GM21825 (cell line): ENCODE measurements at regions not wholly inside any gene's neighbourhood (a gene's known extent, or its start where the extent isn't known, plus 50 kb on each side); places are given as distances from the start of the nearest gene placed in this dataset.
A peak's percentile ranks its signal among the peaks of the same experiment; 100 is the strongest.
"Not testable (repeated sequence)": the region's sequence is repeated elsewhere in the genome, so short reads cannot be mapped to it uniquely, and the experiment has no call there.

ENCODE experiments used
- ATAC-seq: cut with Tn5 transposase; IDR thresholded peaks from one replicate; pipeline ENCODE4 v1.9.1; 2021; ENCODE audit warnings: mild to moderate bottlenecking, moderate library complexity; ENCODE audit not compliant: unreplicated experiment

DNA sequence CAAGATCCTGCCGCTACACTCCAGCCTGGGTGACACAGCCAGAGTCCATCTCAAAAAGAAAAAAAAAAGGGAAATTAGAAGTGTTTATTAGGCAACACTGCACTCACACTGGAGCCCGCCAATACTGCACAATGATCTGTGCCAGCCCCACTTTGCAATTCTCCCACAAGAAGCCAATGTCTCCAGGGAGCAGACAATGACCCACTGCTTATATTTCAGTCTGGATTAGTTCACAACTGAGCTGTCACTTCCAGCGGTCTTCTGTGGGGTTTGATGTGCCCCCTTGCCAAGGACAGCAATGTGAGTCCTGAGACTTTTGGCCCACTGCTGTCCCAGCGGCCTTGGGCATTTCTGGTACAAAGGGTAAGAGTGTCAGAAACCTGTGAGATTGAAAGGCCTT is 85.6 kb upstream of the PPM1B start:
- ATAC-seq = no peak

DNA sequence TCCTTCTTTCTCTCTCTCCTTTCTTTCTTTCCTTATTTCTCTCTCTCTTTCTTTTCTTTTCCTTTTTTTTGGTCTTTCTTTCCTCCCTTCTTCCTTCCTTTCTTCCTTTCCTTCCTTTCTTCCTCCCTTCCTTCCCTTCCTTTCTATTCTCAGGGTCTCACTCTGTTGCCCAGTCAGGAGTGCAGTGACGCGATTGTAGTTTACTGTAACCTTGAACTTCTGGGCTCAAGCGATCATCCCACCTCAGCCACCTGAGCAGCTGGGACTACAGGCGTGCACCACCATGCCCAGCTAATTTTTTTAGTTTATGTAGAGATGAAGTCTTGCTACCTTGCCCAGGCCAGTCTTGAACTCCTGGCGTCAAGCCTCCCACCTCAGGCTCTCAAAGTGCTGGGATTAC is 83.8 kb upstream of the PPM1B start:
- ATAC-seq = no peak

DNA sequence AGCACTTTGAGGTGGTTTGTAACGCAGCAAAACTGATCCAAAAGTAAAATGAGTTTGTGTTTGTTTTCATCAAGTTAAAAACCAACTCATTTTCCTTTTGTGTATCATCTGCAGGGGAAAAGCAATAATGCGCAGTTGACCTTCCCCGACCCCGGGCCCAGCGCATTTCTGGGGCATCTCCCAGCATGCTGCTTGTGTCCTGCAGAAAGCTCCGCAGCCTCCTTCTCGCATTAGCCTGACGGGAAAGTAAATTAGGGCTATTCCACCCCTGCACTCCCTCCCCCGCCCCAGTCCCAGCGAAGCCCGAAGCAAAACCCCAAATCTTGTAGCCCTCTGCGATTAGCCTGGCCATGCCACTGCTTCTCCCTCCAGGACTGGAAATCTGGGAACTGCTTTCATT is 82.0 kb upstream of the PPM1B start:
- no peak for ATAC-seq

DNA sequence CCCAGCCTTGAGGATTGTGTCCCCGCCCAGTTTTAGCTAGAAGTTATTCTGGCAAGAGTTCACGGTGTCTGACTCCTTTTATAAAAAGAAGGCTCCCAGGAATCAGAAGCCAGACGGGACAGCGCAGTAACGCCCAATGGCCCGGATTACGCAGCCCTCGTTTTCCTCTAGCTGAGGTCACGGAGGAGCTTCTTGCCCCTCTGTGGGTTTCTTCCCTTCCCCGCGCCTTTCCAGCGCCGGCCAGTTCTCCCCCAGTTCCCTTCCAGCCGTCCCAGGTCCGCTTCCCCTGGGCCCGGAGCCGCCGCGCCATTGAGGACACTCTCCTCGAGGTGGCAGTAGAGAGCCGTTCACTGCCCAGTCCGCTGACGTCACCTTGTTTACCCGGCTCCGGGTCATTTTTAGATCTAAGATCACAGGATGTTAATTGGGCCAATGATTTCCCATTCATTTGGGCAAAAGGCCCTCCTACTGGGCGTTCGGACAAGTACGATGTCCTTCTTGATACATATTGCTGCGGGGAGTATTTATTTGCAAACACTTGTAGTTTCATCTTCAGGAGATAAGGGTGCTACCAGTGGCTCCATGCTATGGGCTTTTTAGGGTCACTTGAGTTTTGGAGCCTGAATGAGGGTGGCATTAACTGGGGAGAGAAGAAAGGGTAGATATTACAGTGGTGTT is 81.5 kb upstream of the PPM1B start:
- peak; percentile 50 for ATAC-seq

DNA sequence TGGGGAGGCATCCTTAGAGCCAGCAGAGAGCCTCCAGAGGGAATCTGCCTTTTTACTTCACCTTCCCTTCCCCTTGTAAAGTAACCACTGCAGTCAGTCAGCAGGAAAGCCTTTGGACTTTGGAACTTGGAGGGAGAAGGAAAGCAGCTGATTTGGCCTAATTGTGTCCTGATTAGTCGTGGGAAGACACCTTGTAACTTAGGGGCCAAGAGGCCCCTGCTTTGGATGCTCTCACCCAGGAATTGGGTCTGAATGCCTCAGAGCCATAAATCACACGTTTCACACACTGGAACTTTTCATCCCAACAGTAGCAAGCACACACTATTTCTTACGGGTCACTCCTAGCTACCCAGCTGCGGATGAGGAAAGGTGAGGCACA is 81.0 kb upstream of the PPM1B start:
- ATAC-seq = no peak

DNA sequence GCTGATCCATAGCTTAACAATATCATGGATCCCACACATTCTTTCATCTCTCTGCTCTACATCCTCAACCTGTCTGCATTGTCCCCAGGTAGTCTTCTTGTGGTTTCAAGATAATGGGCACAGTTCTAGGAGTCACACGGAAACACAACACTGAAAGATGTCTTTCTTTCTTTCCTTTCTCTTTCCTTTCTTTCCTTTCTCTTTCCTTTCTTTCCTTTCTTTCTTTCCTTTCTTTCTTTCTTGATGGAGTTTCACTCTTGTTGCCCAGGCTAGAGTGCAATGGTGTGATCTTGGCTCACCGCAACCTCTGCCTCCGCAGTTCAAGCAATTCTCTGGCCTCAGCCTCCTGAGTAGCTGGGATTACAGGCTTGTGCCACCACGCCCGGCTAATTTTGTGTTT is 76.2 kb upstream of the PPM1B start:
- ATAC-seq = not testable (repeated sequence)

DNA sequence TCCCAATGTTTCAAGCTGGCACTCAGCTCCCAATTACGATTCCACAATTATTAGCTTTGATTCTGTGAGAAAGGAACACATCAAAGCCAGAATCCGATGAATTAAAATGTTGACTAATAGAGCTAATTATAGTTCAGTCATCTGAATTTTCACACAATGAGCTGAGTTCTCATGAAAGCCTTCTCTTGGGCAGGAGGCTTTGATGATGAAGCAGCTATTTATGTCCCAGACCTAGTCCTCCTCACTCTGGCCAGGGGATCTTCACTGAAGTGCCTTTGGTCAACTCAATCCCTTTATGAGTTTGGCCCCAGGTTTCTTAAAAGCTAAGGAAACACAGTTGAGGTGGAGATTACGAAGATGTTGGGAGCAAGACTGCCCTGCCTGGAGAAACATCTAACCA is 74.7 kb upstream of the PPM1B start:
- no peak for ATAC-seq

DNA sequence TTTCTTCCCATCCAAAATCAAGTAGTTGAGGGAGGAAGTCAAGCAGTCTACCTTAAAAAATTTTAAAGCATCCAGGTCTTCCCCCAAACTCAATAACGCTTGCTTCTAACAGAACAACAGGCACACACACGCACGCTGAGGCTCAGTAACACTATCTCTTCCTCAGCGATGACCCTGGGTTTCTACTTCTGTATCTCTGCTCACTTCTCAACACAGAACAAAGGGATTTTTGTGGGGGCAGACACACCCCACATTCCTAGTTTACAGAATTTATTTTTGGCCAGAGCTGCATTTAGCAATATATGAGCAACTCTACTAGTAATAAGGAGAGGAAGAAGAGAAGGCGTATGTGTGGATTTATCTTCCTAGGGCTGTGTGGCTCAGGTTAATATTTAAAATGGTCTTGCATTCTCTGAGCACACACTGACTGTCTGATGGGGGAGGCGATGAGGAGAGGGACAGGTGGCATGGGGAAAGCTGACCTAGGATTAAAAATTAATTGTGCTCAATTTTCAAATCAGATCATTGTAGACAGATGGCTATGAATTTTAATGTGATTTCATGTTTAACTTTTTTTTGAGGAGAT is 71.3 kb upstream of the PPM1B start:
- ATAC-seq = no peak

DNA sequence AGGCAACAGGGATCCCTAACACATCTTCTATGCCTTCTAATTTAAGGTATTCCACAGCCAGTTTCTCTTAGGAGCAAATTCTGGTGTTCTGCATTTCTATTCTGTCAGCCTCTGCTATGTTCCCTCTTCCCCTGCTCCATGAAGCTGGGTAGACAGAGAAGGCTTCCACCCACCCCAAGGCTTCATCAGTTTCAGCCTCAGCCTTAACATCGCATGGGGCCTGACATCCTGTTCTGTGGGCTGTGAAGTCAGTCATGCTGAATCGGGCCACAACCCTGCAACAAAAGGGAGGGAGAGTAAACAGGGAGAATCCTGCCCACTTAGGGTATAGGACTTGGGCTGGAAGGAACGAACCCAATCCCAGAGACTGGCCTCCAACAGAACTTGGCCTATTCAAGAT is 70.6 kb upstream of the PPM1B start:
- peak; percentile 52 for ATAC-seq

DNA sequence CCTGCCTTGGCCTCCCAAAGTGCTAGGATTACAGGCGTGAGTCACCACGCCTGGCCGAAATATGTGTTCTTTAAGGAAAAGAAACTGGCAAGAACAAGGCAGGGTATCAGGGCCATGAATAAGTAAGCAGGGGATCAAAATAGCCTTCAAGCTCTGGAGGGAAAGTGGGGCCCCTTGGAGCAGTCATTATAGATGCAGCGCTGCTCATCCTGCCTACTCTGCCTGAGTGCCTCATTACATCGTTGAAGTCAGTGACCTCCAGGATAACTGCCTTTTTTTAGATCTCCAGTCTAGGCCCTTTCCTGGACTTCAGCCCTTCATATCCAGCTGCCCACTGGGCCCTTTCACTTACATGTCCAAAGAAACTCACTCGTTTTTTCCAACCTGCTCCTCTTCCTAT is 69.8 kb upstream of the PPM1B start:
- ATAC-seq = no peak

DNA sequence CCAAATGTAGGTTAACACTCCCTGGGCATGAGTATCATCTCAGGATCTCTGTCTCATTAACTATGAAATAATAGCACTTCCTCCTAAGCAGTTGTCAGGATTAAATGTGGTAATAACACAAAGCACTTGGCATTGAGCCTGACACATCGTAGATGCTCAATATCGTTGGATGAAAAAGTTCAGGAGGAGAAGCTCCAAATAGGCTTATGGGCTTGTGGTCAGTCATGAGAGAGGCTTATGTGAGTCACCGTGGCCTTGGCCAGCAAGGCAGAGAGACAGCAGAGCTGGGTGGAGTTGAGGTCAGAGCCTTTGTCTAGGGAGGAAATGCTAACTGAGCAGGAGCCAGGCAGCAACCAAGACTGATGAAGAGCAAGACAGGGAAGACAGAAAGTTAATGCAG is 68.3 kb upstream of the PPM1B start:
- no peak for ATAC-seq

DNA sequence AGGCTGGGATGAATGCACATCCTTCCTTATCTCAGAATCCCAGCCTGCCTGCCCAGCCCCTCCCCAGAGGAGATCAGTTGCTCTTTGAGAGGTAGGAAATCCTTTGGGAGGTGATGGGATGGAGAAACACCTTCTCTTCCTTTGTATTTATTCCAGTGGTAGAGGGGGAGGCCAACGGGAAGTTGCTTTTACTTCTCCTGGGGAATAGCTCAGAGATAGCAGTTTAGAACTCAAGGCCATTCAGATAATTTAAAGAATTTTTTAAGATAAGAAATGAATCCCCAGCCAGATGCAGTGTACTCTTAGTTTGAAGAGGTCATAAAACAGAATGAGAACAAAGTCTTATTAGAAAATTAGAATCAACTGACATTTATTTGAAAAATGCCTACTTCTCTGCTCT is 67.4 kb upstream of the PPM1B start:
- no peak for ATAC-seq

DNA sequence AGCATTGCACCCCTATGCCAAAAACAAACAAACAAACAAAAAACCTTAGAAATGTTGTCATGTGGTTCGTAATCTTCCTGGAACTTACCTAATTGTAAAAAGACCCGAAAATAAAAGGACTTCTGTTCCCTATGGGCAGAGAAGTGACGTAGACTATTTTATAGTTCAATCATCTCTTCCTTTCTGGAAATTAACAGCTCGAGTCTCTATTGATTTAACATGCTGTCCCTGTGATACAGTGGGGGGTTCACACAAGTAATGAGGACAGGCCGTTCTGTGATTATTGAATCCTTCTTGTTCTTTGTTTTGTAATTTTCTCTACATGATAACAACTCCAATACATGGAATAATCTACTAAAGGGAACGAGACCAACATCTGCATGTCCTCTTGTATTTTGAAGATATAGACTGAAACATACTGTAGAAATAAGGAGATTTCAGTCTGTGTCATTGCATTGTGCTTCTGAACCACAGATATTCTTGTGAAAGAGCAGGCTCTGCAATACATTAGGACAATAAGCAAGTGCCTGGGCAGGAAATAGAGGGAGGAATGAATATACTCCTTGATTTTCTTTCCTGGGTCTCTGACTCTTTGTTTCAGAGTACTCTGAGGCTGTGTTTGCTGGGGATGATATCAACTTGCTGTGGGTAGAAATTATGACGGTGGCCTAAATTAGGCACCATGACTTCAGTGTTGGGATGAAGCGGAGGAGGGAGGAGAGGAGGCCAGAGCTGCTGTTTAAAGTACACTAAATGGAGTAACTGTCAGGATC is 65.7 kb upstream of the PPM1B start:
- no peak for ATAC-seq

DNA sequence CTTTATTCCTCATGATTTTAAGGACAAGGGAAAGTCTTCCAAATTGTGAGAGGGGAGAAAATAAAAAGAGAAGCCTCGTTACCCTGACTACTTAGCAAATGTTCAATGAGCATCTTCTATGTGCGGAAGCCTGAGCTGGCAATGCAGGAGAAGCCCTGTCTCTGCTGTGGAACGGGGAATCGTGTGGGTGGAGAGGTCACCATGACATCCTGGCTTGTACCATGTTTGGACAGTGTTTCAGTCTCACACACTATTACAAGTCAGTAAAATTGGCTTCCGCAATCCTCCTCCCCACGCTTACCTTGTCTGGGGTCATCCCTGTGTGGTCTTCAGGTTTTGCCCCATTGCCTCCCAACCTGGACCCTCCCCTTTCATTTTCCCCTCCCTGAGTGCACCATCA is 65.0 kb upstream of the PPM1B start:
- ATAC-seq = no peak

DNA sequence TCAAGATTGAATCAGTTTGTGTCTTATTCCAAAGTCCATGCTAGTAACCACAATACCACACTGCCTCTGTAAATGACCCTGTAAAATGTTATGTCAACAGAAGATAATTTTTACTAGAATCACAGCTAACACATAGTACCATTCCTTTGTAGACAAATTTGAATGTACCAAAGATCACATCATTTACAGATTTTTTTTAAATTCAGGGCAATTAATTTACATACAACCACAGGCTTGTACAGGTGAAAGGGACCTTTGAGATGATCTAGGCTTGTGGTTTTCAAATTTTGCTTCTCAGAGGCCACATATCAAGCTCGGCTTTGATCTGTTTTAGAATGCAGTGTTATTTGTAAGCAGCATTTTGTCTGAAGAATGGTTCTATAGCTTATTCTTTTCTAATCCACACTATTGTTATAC is 63.8 kb upstream of the PPM1B start:
- no peak for ATAC-seq

DNA sequence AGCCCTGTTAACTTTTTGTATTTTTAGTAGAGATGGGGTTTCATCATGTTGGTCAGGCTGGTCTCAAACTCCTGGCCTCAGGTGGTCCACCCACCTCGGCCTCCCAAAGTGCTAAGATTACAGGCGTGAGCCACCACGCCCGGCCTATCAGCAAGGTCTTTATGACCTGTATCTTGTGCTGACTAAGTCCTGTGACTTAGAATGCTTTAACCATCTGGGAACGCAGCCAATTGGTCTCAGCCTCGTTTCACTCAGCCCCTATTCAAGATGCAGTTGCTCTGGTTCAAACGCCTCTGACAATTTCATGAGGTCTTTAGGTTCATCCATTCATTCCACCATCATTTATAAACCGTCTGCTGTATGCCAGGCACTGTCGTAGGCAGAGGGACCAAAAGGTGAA is 62.2 kb upstream of the PPM1B start:
- not testable (repeated sequence) for ATAC-seq

DNA sequence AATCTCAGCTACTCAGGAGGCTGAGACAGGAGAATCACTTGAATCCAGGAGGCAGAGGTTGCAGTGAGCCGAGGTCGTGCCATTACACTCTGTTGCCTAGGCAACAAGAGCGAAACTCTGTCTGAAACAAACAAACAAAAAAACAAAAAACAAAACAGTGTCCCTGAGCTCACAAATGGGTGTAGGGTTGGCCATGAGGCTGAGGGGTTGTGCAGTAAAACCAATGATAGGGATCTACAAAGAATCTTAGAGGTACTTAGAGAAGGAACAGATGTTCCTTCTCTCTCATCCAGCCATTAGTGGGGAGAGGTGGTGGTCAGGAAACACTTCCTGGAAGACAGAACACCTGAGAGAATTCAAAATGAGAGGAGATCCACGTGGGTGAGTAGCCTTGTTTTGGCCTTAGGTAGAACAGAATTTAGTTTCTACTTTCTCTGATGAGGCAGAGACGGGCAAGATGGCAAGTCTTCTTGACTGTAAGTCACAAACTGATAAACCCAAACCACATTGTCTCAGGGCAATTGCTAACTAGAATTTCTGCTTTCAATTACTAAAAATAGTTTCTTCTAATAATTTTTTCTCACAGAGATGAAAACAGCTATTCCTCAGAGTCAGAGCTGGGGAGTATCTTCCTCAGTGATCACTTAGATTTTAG is 61.5 kb upstream of the PPM1B start:
- ATAC-seq = peak; percentile 86

DNA sequence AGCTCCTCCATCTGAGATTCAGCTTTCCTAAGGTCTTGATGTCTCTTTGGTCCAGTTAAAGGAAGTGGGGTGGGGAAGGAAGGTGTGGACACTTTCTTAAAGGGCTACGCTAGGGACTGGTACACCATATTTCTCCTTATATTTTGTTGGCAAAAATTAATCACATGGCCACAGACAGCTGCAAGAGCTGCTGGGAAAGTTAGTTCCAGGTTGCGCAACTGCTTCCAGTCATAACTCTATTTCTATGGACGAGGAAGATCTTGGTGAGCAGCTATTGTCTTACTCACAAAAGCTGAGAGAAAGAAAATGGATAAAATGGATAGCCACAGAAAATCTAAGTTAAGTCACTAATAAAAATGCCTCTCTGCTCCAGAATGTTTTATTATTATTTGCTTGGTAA is 60.7 kb upstream of the PPM1B start:
- no peak for ATAC-seq

DNA sequence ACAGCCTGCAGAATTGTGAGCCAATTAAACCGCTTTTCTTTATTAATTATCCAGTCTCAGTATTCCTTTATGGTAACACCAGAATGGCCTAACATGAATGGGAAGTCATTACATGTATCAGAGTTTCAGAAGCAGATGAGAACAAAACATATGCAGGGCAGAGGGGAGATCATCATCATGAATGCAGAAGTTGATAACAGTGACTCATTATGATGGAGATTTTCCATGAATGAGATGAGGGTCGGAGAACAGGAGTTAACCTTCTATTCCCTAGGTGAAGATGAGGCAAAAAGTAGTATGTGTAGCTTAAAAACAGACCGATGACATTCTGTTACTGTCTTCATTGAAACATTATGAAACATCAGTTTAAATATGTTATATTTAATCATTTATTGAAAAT is 59.5 kb upstream of the PPM1B start:
- ATAC-seq = no peak

DNA sequence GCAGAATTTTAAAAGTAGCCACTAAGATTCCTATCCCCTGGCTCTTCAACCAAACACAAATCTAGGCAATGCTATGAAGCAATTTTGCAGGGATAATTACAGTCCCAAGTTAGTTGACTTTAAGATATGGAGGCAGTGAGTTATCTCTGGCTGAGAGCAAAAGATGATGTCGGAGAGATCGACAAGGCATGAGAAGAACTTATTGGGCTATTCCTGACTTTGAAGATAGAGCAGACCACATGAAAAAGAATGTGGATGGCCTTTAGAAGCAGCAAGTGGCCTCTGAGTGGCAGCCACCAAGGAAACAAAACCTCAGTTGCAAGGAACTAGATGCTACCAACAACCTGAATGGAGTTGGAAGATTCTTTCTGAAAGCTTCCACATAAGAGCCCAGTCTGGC is 58.2 kb upstream of the PPM1B start:
- ATAC-seq = no peak

DNA sequence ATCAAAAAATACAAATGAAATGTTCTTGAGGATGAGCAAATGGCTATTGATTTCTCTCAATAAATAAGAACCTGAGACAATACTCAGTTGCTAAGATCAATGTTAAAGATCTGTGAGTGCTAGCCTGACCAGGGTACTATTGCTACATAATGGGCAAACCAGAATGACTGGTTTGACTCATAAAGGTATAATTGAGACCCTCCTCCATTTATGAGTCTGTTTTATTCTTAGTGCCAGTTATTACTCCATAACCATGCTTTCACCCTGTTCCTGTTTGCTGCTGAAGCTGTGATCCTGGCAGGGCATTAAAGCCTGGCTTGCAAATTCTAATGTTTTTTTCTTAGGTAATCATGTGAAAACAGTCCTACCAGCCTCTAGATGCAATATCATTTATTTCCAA is 56.6 kb upstream of the PPM1B start:
- no peak for ATAC-seq

DNA sequence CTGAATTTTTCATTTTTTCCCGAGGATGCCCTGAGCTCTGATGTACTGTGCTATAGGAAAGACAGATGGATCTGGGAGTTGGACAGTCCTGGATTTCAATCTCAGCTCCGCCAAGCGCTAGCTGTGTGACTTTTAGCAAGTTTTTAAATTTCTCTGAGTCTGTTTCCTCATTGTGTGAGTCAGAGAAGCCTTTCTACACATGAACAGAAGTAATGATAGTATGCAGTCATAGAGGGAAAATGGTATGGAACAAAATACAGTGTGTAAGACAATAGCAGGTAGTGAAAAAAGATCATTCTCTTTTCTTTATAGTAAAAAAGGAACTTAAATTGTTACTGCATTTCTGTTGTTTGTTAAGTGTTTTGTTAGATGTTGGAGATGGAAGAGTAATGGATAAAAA is 52.4 kb upstream of the PPM1B start:
- ATAC-seq = no peak
